ENCODE measurements at regions not wholly inside any gene's neighbourhood (a gene's known extent, or its start where the extent isn't known, plus 50 kb on each side); places are given as distances from the start of the nearest gene placed in this dataset.

DNA sequence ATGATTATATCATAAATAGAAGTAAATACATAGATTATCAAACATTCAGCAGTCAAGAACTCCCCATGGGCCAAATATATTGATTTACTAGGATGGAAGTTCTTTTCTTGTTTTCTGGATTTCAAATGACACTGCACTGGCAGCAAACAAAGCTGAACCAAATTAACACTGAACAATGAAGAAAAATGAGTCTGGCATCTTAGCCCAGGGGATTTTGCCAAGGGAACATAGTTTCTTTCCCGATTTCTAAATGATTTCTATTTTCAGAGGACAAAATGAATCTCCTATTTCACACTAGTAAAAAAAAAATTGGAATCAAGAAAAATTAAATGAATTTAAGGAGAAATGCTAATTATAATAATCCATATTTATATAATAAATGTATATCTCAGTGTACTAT, 116.9 kb upstream of the FAM174A start:
- Histone ChIP-seq H3K9ac (ENCODE audit: low read length) (no peak overlapping the region), H4K20me1 (ENCODE audit: insufficient read depth) (no peaks in the 10 kb centered on the region), H3K9me2 (ENCODE audit: insufficient read depth) (no peaks in the 10 kb centered on the region), H3K27me3 (ENCODE audit: insufficient read depth, low read length) (no peaks in the 10 kb centered on the region), H3K4me3 (replicated peaks in 1 of 2; ENCODE audit: low read depth in 1 of 2, low read length in 2 of 2) (no peak overlapping the region), H3K36me3 (ENCODE audit: control insufficient read depth in 1 of 2, insufficient read depth in 2 of 2, low read length in 2 of 2) (no peaks in the 10 kb centered on the region), H3K4me2 (ENCODE audit: low read length) (no peak overlapping the region), H3K4me1 (ENCODE audit: control insufficient read depth in 1 of 2, insufficient read depth in 2 of 2, low read length in 2 of 2) (peaks cover 1 to 4% of the 10 kb centered on the region in 2 experiments; a peak in 3 of 4 replicates), H2AFZ (ENCODE audit: low read depth, low read length, poor library complexity, severe bottlenecking) (no peak overlapping the region), H3K9me3 (ENCODE audit: control insufficient read depth in 1 of 2, insufficient read depth in 1 of 2, low read depth in 1 of 2, low read length in 2 of 2) (no peaks in the 10 kb centered on the region), H3K27ac (ENCODE audit: low read depth, low read length) (no peak overlapping the region), H3K79me2 (ENCODE audit: insufficient read depth, low read length) (no peaks in the 10 kb centered on the region)
- POLR2A ChIA-PET, result no interaction called here
- no TSS peak for BruUV-seq (replicated peaks)
- TF ChIP-seq CBX3 (IDR thresholded peaks at IDR 0.05; ENCODE audit: low read depth), result no peak
- no peak for TF ChIP-seq SRF (IDR thresholded peaks at IDR 0.05; ENCODE audit: low read depth)
- TF ChIP-seq, protein P1, sequence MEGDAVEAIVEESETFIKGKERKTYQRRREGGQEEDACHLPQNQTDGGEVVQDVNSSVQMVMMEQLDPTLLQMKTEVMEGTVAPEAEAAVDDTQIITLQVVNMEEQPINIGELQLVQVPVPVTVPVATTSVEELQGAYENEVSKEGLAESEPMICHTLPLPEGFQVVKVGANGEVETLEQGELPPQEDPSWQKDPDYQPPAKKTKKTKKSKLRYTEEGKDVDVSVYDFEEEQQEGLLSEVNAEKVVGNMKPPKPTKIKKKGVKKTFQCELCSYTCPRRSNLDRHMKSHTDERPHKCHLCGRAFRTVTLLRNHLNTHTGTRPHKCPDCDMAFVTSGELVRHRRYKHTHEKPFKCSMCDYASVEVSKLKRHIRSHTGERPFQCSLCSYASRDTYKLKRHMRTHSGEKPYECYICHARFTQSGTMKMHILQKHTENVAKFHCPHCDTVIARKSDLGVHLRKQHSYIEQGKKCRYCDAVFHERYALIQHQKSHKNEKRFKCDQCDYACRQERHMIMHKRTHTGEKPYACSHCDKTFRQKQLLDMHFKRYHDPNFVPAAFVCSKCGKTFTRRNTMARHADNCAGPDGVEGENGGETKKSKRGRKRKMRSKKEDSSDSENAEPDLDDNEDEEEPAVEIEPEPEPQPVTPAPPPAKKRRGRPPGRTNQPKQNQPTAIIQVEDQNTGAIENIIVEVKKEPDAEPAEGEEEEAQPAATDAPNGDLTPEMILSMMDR (IDR thresholded peaks at IDR 0.05 in 2 of 3, conservative IDR thresholded peaks at IDR 0.05 in 1 of 3; ENCODE audit: borderline replicate concordance in 1 of 3, insufficient read depth in 1 of 3, low read depth in 2 of 3, low read length in 2 of 3), result no peak
- no peak for TF ChIP-seq CEBPB (IDR thresholded peaks at IDR 0.05; ENCODE audit: low read depth)
- TF ChIP-seq RAD21 (IDR thresholded peaks at IDR 0.05; ENCODE audit: low read depth), result no peak
- CTCF ChIA-PET, result no interaction called here
- RAD21 ChIA-PET (ENCODE audit: low non-redundant PET in 1 of 2, low total read pairs in 2 of 2, uncharacterized antibody in 2 of 2, unreplicated experiment in 2 of 2), result no interaction called here
- ATAC-seq (no peak), DNase-seq (ENCODE audit: low read depth, low spot score) (no peak)
- intact Hi-C loops (cut with micrococcal nuclease), result no loop called here

DNA sequence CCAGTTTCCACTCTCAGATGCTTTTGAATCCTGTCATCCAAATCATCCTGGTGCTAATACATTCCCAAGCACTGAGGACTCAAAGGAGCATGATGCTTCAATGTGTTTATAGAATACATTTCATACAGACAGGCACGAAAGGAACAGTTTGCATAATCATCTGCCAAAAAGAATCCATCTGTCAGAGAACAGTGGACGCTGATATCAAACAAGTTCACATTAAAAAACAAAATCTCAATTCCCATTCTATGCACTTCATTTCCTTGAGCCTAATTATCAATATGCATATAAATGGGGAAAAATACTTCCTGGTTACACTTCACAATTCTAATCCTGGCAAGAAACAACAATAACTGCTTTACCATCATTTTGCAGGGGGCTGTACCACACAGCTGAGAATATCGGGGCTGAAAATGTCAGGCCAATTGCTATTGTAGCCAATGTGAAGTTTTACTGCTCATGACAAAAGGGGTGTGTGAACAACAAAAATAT, 125.5 kb upstream of the FAM174A start:
- ATAC-seq, result no peak
- CTCF ChIA-PET, result no interaction called here
- H2AFZ ChIP-seq (ENCODE audit: low read depth, low read length, poor library complexity, severe bottlenecking), result no peak overlapping the region
- H3K27me3 ChIP-seq (ENCODE audit: insufficient read depth, low read length), result no peaks in the 10 kb centered on the region
- no peak overlapping the region for H3K4me3 ChIP-seq (replicated peaks in 1 of 2; ENCODE audit: low read depth in 1 of 2, low read length in 2 of 2)
- no peak overlapping the region for H3K4me2 ChIP-seq (ENCODE audit: low read length)
- H3K79me2 ChIP-seq (ENCODE audit: insufficient read depth, low read length), result no peaks in the 10 kb centered on the region
- H4K20me1 ChIP-seq (ENCODE audit: insufficient read depth), result no peaks in the 10 kb centered on the region
- TF ChIP-seq POLR2AphosphoS5 (IDR thresholded peaks at IDR 0.05; ENCODE audit: low read depth, low read length), result no peak
- TF ChIP-seq, protein P2, sequence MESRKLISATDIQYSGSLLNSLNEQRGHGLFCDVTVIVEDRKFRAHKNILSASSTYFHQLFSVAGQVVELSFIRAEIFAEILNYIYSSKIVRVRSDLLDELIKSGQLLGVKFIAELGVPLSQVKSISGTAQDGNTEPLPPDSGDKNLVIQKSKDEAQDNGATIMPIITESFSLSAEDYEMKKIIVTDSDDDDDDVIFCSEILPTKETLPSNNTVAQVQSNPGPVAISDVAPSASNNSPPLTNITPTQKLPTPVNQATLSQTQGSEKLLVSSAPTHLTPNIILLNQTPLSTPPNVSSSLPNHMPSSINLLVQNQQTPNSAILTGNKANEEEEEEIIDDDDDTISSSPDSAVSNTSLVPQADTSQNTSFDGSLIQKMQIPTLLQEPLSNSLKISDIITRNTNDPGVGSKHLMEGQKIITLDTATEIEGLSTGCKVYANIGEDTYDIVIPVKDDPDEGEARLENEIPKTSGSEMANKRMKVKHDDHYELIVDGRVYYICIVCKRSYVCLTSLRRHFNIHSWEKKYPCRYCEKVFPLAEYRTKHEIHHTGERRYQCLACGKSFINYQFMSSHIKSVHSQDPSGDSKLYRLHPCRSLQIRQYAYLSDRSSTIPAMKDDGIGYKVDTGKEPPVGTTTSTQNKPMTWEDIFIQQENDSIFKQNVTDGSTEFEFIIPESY (IDR thresholded peaks at IDR 0.05; ENCODE audit: extremely low read depth, insufficient replicate concordance, low read length), result no peak
- TF ChIP-seq, protein P3, sequence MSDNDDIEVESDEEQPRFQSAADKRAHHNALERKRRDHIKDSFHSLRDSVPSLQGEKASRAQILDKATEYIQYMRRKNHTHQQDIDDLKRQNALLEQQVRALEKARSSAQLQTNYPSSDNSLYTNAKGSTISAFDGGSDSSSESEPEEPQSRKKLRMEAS (IDR thresholded peaks at IDR 0.05), result no peak
- no peaks in the 10 kb centered on the region for H3K36me3 ChIP-seq (ENCODE audit: control insufficient read depth in 1 of 2, insufficient read depth in 2 of 2, low read length in 2 of 2)
- BruUV-seq (replicated peaks), result no TSS peak
- no peak overlapping the region for H3K27ac ChIP-seq (ENCODE audit: low read depth, low read length)
- intact Hi-C loops (cut with micrococcal nuclease), result no loop called here
- RAD21 ChIA-PET (ENCODE audit: low non-redundant PET in 1 of 2, low total read pairs in 2 of 2, uncharacterized antibody in 2 of 2, unreplicated experiment in 2 of 2), result no interaction called here
- H3K9ac ChIP-seq (ENCODE audit: low read length), result no peak overlapping the region
- no peaks in the 10 kb centered on the region for H3K4me1 ChIP-seq (ENCODE audit: control insufficient read depth in 1 of 2, insufficient read depth in 2 of 2, low read length in 2 of 2)
- no peak for DNase-seq (ENCODE audit: low read depth, low spot score)
- H3K9me3 ChIP-seq (ENCODE audit: control insufficient read depth in 1 of 2, insufficient read depth in 1 of 2, low read depth in 1 of 2, low read length in 2 of 2), result no peaks in the 10 kb centered on the region
- no peaks in the 10 kb centered on the region for H3K9me2 ChIP-seq (ENCODE audit: insufficient read depth)
- POLR2A ChIA-PET, result no interaction called here
